ENCODE measurements at regions not wholly inside any gene's neighbourhood (a gene's known extent, or its start where the extent isn't known, plus 50 kb on each side); places are given as distances from the start of the nearest gene placed in this dataset.

DNA sequence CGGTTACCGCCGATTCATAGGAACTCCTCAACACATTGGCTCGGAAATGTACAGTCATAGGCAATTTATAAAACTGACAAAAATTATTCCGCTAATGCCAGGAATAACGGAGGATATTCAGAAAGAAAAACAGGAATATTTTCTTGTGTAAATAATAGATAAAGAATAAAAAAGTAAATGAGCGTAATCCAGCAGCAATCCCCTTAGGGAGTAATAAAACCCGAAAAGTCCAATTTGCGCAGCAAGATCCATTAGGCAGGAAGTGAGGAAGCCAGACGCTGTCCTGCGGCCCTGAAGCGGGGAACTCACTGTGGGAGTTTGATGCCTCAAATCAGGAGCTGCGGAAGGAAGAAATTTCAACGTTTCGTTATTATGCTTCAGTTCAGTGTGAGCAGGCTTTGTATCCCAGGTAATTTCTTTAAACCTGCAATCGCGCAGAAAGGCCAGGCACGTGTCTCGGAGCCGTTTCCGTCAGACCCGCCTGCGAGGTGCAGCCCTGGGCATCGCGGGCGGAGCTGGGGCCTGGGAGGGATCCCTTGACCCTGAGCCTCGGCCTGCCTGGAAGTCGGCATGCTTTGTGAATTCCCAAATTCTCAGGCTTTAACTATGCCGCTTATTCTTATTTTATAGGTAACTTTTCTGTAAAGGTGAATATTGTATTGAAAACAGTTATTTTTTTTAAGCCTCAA lies 180.9 kb upstream of the ALKAL2 start:
- no peak for DNase-seq
- Mint-ChIP-seq H3K27me3 (ENCODE audit: low read depth, poor library complexity) (peaks cover 52% of the 10 kb centered on the region), H3K27ac (no peak overlapping the region), H3K9me3 (peaks cover 18% of the 10 kb centered on the region), H3K4me1 (peaks cover 15% of the 10 kb centered on the region), H3K36me3 (ENCODE audit: low read depth) (no peaks in the 10 kb centered on the region), H3K4me3 (peak overlapping the region; percentile 54)
- TF ChIP-seq, protein P1, sequence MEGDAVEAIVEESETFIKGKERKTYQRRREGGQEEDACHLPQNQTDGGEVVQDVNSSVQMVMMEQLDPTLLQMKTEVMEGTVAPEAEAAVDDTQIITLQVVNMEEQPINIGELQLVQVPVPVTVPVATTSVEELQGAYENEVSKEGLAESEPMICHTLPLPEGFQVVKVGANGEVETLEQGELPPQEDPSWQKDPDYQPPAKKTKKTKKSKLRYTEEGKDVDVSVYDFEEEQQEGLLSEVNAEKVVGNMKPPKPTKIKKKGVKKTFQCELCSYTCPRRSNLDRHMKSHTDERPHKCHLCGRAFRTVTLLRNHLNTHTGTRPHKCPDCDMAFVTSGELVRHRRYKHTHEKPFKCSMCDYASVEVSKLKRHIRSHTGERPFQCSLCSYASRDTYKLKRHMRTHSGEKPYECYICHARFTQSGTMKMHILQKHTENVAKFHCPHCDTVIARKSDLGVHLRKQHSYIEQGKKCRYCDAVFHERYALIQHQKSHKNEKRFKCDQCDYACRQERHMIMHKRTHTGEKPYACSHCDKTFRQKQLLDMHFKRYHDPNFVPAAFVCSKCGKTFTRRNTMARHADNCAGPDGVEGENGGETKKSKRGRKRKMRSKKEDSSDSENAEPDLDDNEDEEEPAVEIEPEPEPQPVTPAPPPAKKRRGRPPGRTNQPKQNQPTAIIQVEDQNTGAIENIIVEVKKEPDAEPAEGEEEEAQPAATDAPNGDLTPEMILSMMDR (IDR thresholded peaks at IDR 0.05), result no peak

DNA sequence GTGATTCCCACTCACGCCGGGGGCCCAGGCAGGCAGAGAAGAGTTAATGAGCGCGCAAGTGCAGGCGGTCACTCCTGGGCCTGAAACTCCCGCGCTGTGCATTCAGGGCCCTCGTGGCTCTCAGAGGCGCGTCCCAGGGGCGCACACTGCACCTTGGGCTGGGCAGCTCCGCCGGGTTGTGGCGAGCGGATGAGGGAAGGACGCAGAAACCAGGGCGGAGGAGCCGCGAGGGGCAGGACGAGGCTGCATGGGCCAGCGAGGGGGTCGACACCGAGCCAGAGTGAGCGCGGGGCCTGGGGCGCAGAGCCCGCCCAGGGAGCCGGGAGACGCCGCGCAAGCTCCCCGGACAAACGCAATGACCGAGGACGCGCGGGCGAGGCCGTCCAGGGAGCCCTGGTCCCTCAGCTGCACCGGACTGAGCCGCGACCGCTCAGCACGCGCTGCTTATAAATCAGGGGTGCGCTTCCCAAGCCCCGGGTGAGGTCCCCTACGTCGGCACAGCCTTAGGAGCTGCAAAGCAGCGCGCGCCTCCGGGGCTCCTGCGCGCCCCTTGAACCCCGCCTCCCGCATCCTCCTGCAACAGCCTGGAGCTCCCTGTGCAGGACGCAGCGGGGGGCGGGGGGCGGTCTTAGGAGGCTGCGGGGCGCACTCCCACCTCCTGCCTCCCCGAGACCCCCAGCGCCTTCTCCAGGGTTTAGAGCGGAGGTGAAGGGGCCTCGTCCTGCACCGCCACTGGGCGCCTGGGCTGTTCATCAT lies 180.2 kb upstream of the ALKAL2 start:
- Mint-ChIP-seq H3K9me3 (peaks cover 11% of the 10 kb centered on the region), H3K4me1 (peaks cover 15% of the 10 kb centered on the region), H3K27ac (no peak overlapping the region), H3K27me3 (ENCODE audit: low read depth, poor library complexity) (peaks cover 52% of the 10 kb centered on the region), H3K4me3 (peak overlapping the region; percentile 82), H3K36me3 (ENCODE audit: low read depth) (no peaks in the 10 kb centered on the region)
- TF ChIP-seq, protein P1 (IDR thresholded peaks at IDR 0.05), result no peak
- peak; percentile 48 for DNase-seq

DNA sequence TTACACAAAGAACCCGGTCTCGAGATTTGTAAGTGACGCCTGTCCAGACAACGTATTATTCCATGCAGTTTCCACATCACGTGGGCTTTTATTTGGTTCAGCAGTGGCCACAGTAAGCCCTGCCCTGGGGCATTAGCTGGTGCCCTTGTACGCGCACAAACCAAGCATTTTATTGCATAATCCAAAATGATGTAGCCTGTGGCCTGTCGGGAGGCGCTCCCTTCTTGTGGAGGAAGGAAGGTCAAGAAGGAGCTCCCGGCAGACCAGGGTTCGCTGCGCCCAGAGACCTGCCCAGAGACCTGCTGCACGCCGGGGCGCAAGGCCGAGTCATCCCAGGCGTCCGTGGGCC lies 179.6 kb upstream of the ALKAL2 start:
- TF ChIP-seq, protein P1 (IDR thresholded peaks at IDR 0.05), result no peak
- Mint-ChIP-seq H3K9me3 (peaks cover 6% of the 10 kb centered on the region), H3K27ac (no peak overlapping the region), H3K4me1 (peaks cover 15% of the 10 kb centered on the region), H3K4me3 (peak overlapping the region; percentile 82), H3K36me3 (ENCODE audit: low read depth) (no peaks in the 10 kb centered on the region), H3K27me3 (ENCODE audit: low read depth, poor library complexity) (peaks cover 52% of the 10 kb centered on the region)
- no peak for DNase-seq

DNA sequence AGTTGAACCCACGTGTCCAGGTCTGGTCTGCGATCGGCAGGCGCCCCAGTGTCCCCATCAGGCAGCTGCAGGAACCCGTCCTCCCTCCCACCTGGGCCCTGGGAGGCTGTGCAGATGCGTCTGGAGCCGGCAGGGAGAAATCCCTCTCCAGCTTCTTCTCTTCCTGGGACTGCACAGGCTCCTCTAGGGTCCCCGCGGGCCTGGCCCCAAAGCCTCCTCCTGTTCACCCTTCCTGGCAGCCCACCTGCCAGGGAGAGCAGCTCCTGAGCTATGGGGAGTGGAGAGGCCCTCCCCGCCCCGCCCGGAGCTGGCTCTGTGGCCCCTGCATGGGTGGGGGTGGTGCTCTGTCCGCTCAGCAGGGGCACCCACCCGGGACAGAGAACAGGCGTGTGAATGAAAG lies 179.2 kb upstream of the ALKAL2 start:
- Mint-ChIP-seq H3K4me1 (peaks cover 15% of the 10 kb centered on the region), H3K9me3 (peaks cover 3% of the 10 kb centered on the region), H3K27ac (no peak overlapping the region), H3K27me3 (ENCODE audit: low read depth, poor library complexity) (peaks cover 52% of the 10 kb centered on the region), H3K4me3 (no peak overlapping the region), H3K36me3 (ENCODE audit: low read depth) (no peaks in the 10 kb centered on the region)
- TF ChIP-seq, protein P1 (IDR thresholded peaks at IDR 0.05), result no peak
- DNase-seq, result no peak

DNA sequence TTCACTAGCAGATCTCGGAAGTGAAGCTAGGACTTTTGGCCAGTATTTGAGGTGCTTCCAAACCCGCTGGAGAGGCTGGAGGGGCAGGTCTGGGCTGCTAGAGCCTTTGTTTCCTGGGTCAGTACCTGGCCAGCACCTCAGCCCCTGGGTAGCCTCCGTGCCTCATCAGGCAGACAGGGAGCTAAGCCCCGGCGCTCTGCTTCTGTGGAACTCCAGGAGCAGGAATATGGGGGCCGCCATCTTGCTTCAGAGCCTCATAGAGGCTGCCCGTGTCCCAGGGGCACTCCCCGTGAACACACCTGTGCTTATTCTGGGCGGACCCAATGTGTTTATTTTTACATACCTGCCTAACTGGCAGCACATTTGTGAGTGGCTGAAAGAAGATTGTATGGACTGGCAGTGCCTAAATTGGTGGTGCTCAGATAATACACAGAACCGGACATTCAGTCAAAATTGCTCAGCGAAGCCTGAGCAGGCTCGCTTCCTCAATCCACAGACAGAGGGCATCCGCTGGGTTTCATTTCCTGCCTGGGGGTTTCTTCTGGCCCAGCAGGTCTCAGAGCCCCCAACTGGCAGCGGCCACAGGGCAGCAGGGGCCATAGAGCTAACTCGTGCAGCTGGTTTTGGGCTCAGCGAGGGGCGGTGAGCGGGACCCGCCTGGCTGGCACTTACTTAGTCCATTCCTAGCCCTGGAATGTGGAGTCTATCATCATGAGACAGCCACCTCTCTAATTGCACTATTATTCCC lies 176.8 kb upstream of the ALKAL2 start:
- no peaks in the 10 kb centered on the region for H3K36me3 Mint-ChIP-seq (ENCODE audit: low read depth)
- TF ChIP-seq, protein P1 (IDR thresholded peaks at IDR 0.05), result no peak
- no peak overlapping the region for H3K27ac Mint-ChIP-seq
- H3K9me3 Mint-ChIP-seq, result peaks cover 6% of the 10 kb centered on the region
- DNase-seq, result no peak
- H3K4me3 Mint-ChIP-seq, result no peak overlapping the region
- H3K27me3 Mint-ChIP-seq (ENCODE audit: low read depth, poor library complexity), result peaks cover 39% of the 10 kb centered on the region
- peaks cover 21% of the 10 kb centered on the region for H3K4me1 Mint-ChIP-seq

All from nephron progenitor cell (in vitro differentiated cells).